Osteocyte (in vitro differentiated cells): ENCODE measurements at regions not wholly inside any gene's neighbourhood (a gene's known extent, or its start where the extent isn't known, plus 50 kb on each side); places are given as distances from the start of the nearest gene placed in this dataset.

Experiments
- DNase-seq: peaks from one replicate; pipeline ENCODE4 v3.0.0; 2021; ENCODE audit warnings: mixed read lengths; ENCODE audit not compliant: unreplicated experiment; ENCODE audit errors: extremely low spot score
- H3K27ac Mint-ChIP-seq: one replicate; pipeline ENCODE4 v1.8.0; 2021; ENCODE audit warnings: mild to moderate bottlenecking, mixed read lengths; ENCODE audit not compliant: unreplicated experiment
- H3K27me3 Mint-ChIP-seq: one replicate; pipeline ENCODE4 v1.8.0; 2021; ENCODE audit warnings: mixed read lengths; ENCODE audit not compliant: unreplicated experiment
- H3K36me3 Mint-ChIP-seq: one replicate; pipeline ENCODE4 v1.8.0; 2021; ENCODE audit warnings: mixed read lengths; ENCODE audit not compliant: unreplicated experiment
- H3K4me1 Mint-ChIP-seq: one replicate; pipeline ENCODE4 v1.8.0; 2021; ENCODE audit warnings: mixed read lengths; ENCODE audit not compliant: unreplicated experiment
- H3K4me3 Mint-ChIP-seq: one replicate; pipeline ENCODE4 v1.8.0; 2021; ENCODE audit warnings: mild to moderate bottlenecking, moderate library complexity, mixed read lengths; ENCODE audit not compliant: unreplicated experiment
- H3K9me3 Mint-ChIP-seq: one replicate; pipeline ENCODE4 v1.8.0; 2021; ENCODE audit warnings: mixed read lengths; ENCODE audit not compliant: unreplicated experiment
- CTCF ChIP-seq: fragments of 200-600 bp; sonication (generic); IDR thresholded peaks from 2 replicates; pipeline ENCODE4 v1.5.0; 2021; ENCODE audit warnings: antibody characterized with exemption, mild to moderate bottlenecking, moderate library complexity

DNA sequence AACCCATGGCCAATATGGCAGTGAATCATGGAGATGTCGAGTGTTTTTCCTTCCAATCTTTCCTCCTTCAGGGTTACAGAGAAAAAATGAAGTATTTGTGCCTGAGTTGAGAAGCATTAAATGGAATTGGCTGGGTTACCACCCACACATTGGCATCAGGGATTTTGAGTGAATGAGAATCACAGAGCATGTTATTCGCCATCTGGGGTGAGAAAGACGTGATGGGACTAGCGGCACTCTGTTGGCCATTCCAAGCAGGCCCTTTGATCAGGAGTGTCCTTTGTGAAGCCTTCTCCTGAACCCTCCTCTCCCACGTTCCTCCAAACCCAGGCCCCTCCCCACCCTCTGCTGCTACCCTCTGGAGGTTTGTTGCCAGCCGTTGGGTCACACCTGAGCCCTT lies 84.2 kb upstream of the PCDH8 start:
- Mint-ChIP-seq H3K9me3 (peaks cover 11% of the 10 kb centered on the region), H3K27me3 (no peaks in the 10 kb centered on the region), H3K27ac (no peak overlapping the region), H3K4me3 (no peak overlapping the region), H3K4me1 (no peaks in the 10 kb centered on the region), H3K36me3 (no peaks in the 10 kb centered on the region)
- no peak for TF ChIP-seq CTCF
- no peak for DNase-seq

GRCh38 chr13:52931539-52932431 lies 83.3 kb upstream of the PCDH8 start:
- Mint-ChIP-seq H3K4me1 (no peaks in the 10 kb centered on the region), H3K27ac (no peak overlapping the region), H3K27me3 (no peaks in the 10 kb centered on the region), H3K36me3 (no peaks in the 10 kb centered on the region), H3K4me3 (no peak overlapping the region), H3K9me3 (peaks cover 11% of the 10 kb centered on the region)
- DNase-seq = no peak
- no peak for TF ChIP-seq CTCF

DNA sequence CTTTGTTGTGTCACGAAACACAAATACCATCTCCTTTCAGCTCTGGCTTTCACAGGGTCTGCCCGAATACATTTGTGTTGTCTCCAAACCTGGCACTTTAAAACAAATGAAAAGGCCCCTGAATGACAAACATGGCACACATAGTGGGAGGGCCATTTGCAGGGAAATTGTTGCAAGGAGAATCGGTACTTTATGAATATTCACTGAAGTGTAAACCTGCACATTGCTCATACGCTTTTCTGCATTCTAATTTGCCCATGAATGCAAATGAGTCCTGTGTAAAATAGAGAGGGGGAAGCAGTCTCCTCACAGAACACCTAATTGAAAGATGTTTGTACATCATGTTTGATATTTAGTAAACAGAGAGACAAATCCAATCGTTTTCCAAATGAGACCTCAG lies 82.7 kb upstream of the PCDH8 start:
- Mint-ChIP-seq H3K36me3 (no peaks in the 10 kb centered on the region), H3K27me3 (no peaks in the 10 kb centered on the region), H3K4me1 (no peaks in the 10 kb centered on the region), H3K4me3 (no peak overlapping the region), H3K9me3 (peaks cover 8% of the 10 kb centered on the region), H3K27ac (no peak overlapping the region)
- TF ChIP-seq CTCF = no peak
- no peak for DNase-seq

DNA sequence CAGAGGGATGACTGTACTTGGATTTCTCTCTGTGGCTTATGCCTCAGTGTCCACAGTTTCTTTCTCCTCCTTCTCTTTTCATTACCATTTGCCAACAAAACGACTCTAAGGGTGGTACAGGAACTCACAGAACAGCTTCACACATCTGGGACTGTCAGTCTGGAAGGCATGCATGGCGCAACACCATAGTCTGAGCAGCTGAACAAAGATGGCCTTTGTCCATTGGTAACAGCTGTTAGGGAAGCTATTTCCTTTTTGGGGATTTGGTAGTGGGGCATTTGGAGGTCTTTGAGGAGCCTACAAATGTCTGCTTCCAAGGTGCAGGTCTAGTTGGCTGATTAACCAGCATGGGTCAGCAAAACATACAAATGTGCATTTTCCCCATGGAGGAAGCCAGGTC lies 81.4 kb upstream of the PCDH8 start:
- no peak for TF ChIP-seq CTCF
- Mint-ChIP-seq H3K36me3 (no peaks in the 10 kb centered on the region), H3K27me3 (no peaks in the 10 kb centered on the region), H3K4me3 (no peak overlapping the region), H3K9me3 (peaks cover 6% of the 10 kb centered on the region), H3K27ac (no peak overlapping the region), H3K4me1 (no peaks in the 10 kb centered on the region)
- no peak for DNase-seq

DNA sequence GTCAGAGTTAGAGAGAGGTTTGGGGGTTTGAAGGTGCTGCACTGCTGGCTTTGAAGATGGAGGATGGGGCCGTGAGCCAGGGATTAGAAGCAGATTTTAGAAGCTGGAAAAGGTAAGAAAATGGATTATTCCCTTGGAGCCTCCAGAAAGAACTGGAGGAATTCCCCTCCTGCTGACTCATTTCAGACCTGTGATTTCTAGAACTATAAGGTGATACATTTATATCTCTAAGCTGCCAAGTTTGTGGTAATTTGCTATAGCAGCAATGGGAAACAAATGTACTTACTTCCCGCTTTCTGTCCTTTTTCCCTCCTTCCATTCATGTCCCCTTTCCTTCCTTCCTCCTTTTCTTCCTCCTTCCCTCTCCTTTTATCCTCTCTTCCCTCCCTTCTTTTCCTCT lies 78.5 kb upstream of the PCDH8 start:
- H3K36me3 Mint-ChIP-seq = no peaks in the 10 kb centered on the region
- no peak overlapping the region for H3K4me3 Mint-ChIP-seq
- no peaks in the 10 kb centered on the region for H3K4me1 Mint-ChIP-seq
- peaks cover 6% of the 10 kb centered on the region for H3K9me3 Mint-ChIP-seq
- no peak for TF ChIP-seq CTCF
- DNase-seq = no peak
- no peak overlapping the region for H3K27ac Mint-ChIP-seq
- H3K27me3 Mint-ChIP-seq = no peaks in the 10 kb centered on the region
